ENCODE measurements at regions not wholly inside any gene's neighbourhood (a gene's known extent, or its start where the extent isn't known, plus 50 kb on each side); places are given as distances from the start of the nearest gene placed in this dataset.
A peak's percentile ranks its signal among the peaks of the same experiment; 100 is the strongest.
"Not testable (repeated sequence)": the region's sequence is repeated elsewhere in the genome, so short reads cannot be mapped to it uniquely, and the experiment has no call there.

- DNase-seq: no peak
Measured at GRCh38 chr12:105423237-105423636, 92.7 kb downstream of the C12orf75 start.

GRCh38 chr12:105423921-105424320 lies 93.4 kb downstream of the C12orf75 start:
- DNase-seq: no peak

GRCh38 chr12:105425254-105426174 lies 95.0 kb downstream of the C12orf75 start:
- no peak for DNase-seq

GRCh38 chr12:105426766-105427165 lies 96.3 kb downstream of the C12orf75 start:
- DNase-seq: no peak

- no peak for DNase-seq
Measured at GRCh38 chr12:105427883-105428282, 97.4 kb downstream of the C12orf75 start.

GRCh38 chr12:105428793-105429395 lies 98.4 kb downstream of the C12orf75 start:
- DNase-seq: no peak

- no peak for DNase-seq
Measured at GRCh38 chr12:105429511-105429910, 99.0 kb downstream of the C12orf75 start.

- DNase-seq: no peak
Measured at GRCh38 chr12:105431537-105432100, 101.1 kb downstream of the C12orf75 start.

- DNase-seq: no peak
Measured at GRCh38 chr12:105433804-105434203, 103.3 kb downstream of the C12orf75 start.

- DNase-seq: no peak
Measured at GRCh38 chr12:105436636-105437035, 106.1 kb downstream of the C12orf75 start.

GRCh38 chr12:105440037-105440664 lies 109.7 kb downstream of the C12orf75 start:
- DNase-seq: no peak

GRCh38 chr12:105443802-105444652 lies 113.5 kb downstream of the C12orf75 start:
- DNase-seq: no peak

- DNase-seq: no peak
Measured at GRCh38 chr12:105444653-105445102, 114.2 kb downstream of the C12orf75 start.

GRCh38 chr12:105445249-105445648 lies 114.8 kb downstream of the C12orf75 start:
- peak; percentile 22 for DNase-seq

- peak; percentile 69 for DNase-seq
Measured at GRCh38 chr12:105445649-105446048, 115.2 kb downstream of the C12orf75 start.

GRCh38 chr12:105446460-105446859 lies 116.0 kb downstream of the C12orf75 start:
- DNase-seq: not testable (repeated sequence)

- no peak for DNase-seq
Measured at GRCh38 chr12:105449431-105449830, 118.9 kb downstream of the C12orf75 start.

- DNase-seq: no peak
Measured at GRCh38 chr12:105451211-105451610, 120.7 kb downstream of the C12orf75 start.

- DNase-seq: no peak
Measured at GRCh38 chr12:105451798-105452197, 121.3 kb downstream of the C12orf75 start.

GRCh38 chr12:105453316-105453715 lies 122.8 kb downstream of the C12orf75 start:
- no peak for DNase-seq

- no peak for DNase-seq
Measured at GRCh38 chr12:105454688-105455087, 124.2 kb downstream of the C12orf75 start.

GRCh38 chr12:105455261-105455660 lies 124.8 kb downstream of the C12orf75 start:
- DNase-seq: no peak

All from eye (tissue), 1 donor.